NCI-H748 (cell line): ENCODE measurements at regions not wholly inside any gene's neighbourhood (a gene's known extent, or its start where the extent isn't known, plus 50 kb on each side); places are given as distances from the start of the nearest gene placed in this dataset.
"Not testable (repeated sequence)": the region's sequence is repeated elsewhere in the genome, so short reads cannot be mapped to it uniquely, and the experiment has no call there.

ENCODE experiments used
- DNase-seq: peaks from one replicate; lab custom pipeline; 2025; ENCODE audit not compliant: unreplicated experiment; lab: John Stamatoyannopoulos, UW

DNA sequence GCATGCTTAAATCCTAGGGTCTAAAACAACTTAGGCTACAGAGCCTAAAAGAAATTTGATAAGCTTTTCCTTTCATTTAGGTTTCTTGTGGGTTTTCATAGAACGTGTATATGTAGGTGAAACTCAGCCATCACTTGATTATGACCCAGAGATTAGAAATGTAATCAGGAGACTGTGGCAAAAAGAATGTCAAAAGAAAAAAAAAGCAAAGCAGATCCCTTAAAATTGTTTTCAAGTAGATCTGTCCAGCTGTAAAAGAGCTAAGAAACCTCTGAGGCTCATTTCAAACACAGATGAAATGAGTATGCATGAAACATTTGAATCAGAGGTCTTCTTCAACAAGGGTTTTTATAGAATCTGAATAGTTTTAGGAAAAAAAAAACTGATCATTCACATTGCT, 341.3 kb upstream of the PRDM1 start:
- no peak for DNase-seq

DNA sequence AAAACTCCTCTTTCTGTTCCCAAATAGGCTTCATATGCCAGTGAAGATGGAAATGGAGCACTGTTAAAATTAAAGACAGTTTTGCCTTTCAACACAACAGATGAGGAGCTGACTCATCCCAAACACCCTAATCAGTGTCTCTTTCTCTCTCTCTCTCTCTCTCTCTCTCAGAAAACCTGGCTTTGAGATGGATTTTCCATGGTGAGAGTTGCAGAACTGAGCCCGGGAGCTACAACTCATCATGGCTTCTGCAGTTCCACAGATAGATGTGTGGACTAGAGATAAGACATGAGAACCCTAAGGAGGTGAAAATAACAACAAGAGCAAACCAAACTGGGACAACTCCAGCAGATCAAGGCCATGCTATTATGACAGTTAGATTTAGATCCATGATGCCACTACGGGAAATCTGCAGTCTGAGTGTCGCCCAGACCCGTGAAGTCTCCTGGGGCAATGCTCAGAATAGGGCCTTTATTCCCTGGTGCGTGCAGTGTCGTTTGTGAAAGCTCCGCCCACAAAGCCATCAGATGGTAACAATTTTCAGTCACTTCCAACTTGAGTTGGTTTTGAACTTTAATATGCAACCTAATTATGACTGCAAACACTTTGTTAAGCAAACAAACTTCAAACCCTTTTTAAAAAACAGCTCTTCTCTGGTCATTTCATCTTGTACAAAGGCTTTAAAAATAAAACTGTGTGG, 338.2 kb upstream of the PREP start:
- peak; percentile 59 for DNase-seq

DNA sequence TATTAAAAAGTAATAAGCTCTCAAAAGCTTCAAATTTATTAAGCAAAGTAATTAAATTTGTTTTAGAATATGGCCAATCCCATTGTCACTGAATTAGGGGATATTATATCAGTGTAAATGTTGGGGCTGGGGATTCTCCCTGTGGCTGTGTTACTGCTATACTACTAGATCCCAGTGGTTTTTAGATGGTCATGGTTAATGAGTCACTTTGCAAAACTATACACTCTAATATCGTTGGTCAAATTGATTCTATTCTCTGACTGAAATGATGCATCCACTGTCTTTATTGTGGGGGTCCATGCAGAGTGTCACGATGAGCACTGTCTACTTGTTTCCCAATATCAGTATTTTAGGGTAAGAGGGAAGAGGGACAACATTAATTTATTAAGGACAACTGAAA, 336.9 kb upstream of the PREP start:
- DNase-seq: no peak

DNA sequence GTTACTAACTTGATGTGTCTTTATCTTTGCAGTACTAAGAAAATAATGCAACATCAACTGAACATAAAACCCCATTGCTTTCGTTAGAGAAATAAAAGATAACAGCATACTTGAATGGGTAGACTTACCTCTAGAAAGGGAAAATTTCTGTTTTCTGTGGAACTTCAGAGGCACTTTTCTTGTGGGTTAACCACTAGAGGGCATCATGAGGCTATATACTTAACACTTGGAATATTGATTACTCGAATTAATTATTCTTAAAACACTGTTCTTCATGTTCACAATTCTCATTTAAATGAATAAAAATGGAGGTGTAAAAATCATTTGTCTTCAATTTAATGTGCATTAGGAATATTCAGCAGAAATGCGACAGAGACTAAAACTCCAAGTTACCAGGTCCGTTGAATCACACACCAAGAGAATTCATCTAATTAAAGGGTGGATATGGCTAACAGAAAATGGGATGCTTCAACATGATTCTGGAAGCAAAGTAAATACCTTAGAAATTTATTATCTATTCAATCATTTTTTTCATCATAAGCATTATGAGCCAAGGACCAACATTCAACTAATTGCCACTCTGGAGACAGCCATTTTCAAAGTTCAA, 330.8 kb upstream of the PREP start:
- peak; percentile 62 for DNase-seq

DNA sequence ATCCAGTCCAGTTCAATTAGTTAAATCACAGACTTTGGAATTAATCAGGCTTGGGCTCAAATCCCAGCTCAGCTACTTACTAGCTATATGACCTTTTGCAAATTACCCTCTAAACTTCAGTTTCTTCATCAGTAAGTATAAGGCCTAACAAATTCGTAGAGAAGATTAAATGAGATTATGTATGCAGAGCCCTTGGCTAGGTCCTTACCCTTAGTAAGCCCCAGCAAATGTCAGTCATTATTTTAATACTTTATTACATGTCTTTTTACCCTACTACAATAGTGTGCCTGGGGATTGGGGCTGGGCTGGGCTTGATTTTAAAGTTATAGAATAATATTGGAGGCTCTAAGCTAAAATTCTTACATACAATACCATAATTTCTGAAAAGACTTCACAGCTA, 326.1 kb upstream of the PREP start:
- no peak for DNase-seq

DNA sequence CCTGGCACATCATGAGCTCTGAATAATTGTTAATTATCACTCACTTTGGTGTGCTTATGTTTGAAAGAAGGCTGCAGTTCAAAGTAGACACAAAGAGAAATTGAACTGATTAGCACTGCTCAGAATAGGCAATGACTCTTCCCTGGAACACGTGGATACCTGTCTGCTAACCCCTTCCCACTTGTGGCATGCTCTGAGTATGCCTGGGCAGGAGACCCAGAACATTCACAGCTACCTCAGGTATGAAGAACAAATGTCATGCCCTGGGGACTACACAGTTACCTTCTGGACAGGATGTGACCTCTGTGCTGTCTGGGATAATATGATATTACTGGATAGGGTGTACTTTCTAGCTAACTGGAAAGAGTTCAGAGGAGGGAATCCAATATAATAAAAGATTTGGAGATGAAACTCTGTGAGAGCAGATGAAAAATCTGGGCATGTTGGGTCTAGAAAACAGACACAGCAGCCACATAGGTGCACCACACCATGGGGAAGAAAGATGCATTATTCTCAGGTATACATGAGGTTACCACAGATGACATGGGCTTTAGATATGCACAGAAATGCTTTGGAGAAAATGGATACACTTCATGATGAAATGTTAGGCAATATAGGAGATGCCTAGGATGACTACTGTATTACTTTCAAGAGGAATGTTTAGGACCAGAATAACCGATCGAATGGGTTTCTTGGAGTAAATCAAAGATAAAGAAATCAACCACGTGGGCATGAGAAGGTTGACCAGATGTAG, 324.2 kb upstream of the PREP start:
- no peak for DNase-seq

DNA sequence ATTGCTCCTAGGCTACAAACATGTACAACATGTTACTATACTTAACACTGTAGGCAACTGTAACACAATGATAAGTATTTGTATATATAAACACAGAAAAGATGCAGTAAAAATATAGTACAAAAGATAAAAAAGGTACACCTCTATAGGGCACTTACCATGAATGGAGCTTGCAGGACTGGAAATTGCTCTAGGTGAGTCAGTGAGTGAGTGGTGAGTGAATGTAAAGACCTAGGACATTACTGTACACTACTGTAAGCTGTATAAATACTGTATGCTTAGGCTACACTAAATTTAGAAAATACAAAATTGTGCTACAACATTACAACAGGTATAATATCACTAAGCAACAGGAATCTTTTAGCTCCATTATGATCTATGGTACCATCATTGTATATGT, 312.0 kb upstream of the PREP start:
- DNase-seq: no peak

DNA sequence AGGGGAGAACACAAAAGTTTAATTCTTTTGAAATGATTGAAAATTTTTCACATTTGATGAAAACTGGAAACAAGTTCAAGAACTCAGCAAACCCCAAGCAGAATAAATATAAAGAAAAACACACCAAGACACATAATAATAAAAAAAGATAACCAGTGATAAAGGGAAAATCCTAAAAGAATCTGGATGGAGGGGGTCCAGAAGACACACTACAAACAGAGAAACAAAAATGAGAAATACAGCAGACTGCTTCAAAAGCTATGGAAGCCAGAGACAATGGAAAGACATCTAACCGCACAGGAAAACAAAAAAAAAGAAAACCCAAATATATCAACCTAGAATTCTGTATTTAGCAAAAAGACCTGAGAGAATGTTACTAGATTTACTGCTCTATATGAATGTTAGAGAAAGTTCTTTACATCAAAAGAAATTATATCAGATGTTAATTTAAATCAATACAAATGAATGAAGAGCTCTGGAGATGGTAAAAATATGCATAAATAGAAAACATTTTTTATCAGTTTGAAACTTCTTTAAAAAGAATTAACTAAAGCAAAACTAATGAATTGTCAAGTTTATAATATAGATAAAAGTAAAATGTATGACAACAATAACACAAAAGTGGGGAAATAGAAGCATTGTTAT, 310.7 kb upstream of the PREP start:
- DNase-seq: peak; percentile 54

DNA sequence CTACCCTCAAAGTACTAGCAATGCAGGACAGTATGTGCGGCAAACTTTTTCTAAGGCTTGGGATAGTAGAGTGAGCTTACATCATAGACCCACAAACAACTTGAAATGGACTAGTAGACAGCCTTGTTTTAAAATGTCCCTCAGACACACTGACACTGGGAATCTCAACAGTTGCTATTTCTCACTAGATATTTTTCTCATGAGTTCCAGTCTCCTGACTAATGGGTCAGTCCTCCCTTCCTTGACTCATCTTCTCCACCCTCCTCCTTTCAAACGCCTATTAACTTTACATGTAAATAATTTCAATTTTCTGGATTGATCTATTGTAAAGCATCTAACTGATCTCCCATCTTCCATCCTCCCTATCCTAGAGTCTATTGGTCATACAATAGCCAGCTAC, 308.3 kb upstream of the PREP start:
- no peak for DNase-seq

DNA sequence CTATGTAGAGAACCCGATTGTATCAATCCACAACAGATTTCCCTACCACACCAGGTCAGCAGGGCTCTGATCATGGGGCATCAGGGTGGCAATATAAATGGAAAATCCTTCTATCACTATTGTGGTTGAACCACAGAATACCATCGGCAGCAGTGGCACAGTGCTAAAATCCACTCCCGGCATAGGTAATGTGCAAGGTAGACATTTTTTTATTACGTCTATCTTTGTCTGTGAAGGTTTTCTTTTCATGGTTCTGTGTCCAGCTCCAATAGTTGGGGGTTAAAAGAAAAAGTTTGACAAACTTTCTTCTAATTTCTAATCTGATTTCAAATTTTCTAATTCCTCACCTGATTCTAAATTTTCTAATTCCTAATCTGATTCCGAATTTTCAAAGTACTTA, 302.7 kb upstream of the PREP start:
- DNase-seq: no peak

DNA sequence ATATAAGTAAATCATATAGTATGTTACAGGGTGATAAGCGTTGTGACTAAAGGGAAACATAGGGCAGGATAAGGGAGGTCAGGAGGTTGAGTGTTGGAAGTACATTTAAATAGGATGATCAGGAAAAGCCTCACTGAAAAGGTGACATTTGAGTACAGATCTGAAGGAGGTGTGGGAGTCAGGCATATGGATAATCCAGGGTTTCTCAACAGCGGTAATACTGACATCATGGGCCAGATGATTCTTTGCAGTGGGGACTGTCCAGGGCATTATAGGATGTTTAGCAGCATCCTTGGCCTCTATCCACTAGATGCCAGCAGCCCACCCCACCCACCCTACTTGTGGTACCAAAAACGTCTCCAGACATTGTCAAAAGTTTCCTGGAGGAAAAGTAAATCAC, 292.6 kb upstream of the PREP start:
- peak; percentile 83 for DNase-seq

DNA sequence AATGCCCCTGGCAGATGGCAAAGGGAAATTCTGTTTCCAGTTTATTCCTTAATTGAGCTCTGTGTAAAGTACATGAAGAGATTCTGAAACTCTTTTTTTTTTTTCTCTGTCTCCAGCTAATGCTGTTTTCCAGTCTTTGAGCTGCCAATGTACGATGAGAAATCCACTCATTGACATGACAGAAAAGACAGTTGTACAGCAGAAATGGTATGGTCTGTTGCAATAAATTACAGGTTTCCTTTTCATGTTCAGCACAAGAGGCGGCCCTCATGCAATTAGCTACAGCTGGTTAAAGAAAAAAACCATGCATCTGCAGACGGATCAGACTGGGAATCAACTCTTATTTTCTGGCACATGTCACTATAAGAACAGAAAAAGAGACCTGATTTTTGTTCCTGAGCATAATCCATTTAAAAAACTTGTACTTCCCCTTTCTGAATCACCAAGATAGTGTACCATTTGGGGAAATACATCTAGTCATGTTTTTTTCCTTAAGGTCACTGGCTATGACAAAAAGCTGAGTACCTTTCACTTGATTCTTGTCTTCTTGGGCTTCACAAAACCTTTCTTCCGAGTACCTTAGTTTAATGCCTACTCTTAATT, 289.8 kb upstream of the PREP start:
- peak; percentile 90 for DNase-seq

DNA sequence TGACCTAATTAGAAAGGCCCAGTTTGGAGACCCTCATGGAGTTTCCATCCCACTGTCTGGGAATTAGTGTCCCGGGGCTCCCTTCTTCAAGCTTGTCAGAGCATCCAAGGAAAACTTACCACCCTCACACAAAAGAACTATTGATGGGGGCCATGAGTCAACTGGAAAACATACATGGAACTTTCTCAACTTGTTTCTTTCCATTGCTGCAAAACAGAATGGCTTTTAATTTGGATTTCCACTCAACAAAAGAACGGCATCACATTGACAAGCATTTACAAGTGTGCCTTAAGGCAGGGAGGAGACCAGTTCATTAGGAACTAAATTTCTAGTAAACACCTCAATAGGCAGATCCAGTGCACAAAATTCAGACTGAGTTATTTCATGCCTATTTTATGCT, 289.1 kb upstream of the PREP start:
- no peak for DNase-seq

DNA sequence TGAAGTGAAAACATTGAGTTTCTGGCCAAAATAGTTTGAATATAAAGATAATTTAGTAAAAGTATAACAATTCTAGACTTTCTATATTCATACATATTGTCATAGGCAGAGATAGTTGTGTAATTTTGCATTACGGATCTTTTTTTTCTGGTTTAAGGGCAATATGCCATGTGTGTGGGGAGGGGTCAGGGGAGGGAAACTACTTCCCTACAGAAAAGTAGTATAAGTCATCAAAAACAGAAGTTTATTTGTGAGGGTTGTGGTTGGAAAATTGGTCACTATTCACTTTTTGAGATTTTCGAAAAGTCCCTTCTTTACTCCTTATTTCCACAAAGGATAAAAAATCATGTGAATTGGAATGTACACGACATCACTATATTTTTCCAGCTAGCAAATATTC, 288.2 kb upstream of the PREP start:
- no peak for DNase-seq

DNA sequence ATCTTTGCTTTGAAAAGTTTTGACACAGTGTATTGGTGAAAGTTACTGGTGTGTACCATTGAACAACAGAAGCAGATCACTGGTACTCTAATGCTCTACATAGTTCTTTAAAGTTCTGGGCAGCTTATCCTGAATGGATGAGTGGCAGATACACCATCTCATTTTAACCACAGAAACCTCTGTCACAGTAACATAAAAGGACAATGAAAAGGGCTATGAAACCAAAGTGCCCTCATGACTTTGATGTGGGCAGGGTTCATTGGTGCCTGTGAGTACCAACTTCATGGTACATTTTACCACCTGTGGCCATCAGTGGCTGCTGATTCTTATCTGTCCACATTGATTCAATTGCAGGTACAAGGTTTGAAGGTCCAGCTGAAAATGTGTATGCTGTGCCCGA, 285.7 kb upstream of the PREP start:
- DNase-seq: no peak

DNA sequence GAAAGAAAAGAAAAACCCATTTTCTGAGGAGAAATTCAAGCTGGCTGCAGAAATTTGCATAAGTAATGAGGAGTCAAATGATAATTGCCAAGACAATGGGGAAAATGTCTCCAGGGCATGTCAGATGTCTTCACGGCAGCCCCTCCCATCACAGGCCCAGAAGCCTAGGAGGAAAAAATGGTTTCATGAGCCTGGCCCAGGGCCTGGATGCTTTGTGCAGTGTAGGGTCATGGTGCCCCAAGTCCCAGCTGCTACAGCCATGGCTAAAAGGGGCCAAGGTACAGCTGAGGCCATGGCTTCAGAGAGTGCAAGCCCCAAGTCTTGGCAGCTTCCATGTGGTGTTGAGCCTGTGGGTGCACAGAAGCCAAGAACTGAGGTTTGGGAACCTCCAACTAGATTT, 283.9 kb upstream of the PREP start:
- not testable (repeated sequence) for DNase-seq

DNA sequence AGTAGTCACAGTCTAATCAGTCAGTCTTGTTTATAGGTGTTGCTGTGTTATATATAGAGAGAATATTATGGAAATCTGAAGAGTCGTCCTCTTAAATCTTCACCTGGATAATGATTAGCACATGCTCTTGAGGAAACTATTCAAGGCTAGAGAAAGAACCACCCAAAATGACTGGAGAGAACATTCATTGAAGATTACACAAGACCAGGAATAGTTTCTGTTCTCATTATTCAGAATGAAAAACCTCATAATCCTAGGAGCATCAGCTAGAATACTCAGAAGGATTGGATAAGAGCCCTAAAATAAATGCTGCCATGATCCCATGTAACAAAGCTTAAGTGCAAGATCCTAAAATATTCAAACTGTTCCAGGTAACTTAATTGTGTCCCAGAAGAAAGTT, 278.2 kb upstream of the PREP start:
- no peak for DNase-seq

DNA sequence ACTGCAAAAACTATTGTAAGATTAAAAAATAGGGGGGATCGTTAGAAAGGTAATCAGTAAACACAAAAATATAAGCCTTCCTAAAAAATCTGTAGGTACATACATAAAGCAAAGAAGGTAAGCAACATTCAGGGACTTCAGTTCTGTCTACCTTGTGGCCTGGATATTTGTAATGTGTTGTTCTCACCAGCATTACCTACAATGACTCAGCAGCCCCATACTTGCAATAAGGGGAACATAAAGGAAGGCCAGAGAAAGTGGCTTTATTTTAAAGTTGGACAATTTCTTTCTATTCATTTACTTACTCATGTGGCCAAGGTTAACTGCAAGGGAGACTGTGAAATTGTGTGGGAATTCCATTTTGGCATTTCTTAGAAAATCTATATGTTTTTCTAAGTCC, 277.2 kb upstream of the PREP start:
- DNase-seq: no peak

DNA sequence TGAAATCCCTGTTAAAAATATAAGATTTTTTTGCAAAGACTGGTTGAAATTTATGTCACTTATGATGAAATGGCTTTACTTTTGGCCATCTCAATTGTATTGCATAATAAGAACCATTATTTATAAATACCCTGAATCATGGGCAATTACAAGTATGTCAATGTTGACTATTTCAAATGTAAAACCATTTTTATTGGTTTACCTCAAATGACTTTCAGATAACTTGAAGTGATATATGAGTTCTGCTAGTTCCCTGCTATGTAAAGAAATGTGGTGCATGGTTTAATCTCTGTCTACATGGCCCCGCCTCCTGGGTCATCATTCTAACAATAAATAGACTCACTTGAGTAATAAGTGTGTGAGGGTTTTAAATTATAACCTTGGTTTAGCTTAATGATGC, 275.6 kb upstream of the PREP start:
- DNase-seq: no peak

DNA sequence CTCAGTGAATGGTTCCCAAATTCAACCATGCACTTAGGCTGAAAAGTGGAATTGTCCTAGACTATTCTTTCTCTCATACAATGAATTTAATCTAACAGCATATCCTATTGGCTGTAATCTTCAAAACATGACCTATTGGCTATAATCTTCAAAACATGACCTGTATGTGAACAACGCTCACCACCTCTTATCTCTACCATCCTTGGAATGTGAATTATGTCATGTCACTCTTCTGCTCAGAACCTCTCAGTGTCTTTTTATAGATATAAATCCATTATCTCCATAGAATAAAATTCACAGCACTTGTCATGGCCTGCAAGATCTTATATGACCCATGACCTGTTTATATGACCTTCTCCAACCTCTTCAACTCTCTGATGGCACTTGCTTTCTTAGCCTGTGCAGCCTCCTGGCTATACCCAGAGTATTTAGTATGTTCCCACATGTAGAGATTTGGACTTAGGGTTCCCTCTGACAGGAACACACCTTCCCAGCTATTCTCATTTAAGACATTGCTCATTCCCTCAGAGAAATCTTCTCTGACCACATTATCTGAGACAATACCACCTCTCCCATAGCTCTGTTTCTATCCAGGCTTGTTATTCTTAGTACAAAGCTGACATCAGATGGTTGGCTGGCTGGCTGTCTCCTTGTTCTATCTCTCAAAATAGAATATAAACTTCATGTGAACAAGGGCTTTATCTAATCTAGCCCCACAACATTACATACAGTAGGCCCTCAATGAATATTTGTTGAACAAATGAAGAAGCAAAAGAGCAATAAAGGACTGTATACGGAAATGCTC, 275.0 kb upstream of the PREP start:
- no peak for DNase-seq

DNA sequence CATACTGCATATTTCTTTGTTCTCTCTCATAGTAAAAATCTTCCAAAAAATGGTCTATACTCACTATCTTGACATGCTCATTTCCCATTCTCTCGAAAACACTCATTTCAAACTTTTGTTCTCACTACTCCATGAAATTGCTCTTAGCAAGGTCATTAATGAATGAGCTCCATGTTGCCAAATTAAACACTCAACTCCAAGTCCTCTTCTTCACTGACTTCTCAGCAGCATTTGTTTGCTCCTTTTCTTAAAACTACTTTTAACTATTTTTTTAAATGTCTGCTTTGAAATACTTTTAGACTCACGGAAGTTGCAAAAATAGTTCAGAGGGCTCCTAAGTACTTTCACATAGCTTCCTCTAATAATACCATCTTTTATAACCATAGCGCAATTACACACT, 274.0 kb upstream of the PREP start:
- DNase-seq: no peak
